ENCODE measurements at regions not wholly inside any gene's neighbourhood (a gene's known extent, or its start where the extent isn't known, plus 50 kb on each side); places are given as distances from the start of the nearest gene placed in this dataset.

DNA sequence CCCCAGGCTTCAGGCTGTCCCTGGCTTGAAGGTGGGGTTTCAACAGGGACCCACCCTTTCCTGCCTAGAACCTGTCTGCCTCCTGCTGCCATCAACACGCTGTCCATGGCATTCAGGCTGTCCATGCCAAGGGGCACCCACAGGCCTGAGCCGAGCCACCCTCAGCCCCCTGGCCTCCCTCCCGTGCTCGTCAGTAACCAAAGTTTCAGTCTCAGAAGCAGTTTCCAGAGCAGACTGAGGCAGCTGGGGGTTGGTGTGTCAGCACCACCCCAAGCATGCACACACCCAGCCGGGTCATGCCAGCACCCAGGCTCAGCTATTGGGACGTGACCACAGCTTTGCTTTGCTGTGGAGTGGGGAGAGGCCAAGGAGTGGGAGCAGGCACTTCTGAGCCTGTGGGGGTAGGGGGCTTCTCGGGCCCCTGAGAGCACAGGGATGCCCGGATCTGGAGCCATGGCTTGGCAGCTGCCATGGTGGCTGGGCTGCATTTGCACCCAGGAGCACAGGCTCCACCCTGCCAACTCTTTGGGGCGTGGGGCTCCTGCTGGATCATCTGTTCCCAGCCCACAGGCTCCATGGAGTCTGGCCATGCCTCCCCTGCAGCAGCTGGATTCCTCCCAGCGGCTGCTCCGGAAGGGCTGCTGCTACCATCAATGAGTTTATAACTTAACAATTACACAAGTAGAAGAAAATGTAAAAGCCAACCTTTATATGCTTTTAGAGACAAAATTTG lies 314.5 kb upstream of the SEMA3C start:
- H3K36me3 ChIP-seq (ENCODE audit: insufficient read depth, low read length), result no peaks in the 10 kb centered on the region
- no peaks in the 10 kb centered on the region for H4K20me1 ChIP-seq (ENCODE audit: insufficient read depth, low read length, poor library complexity, severe bottlenecking)
- no peak overlapping the region for H2AFZ ChIP-seq (ENCODE audit: low read length)
- H3K9me2 ChIP-seq (replicated peaks; ENCODE audit: low read depth, low read length), result no peaks in the 10 kb centered on the region
- no peaks in the 10 kb centered on the region for H3K79me2 ChIP-seq (ENCODE audit: insufficient read depth, low read length)
- no peak overlapping the region for H3K4me2 ChIP-seq (ENCODE audit: low read depth, low read length, poor library complexity, severe bottlenecking)
- no peaks in the 10 kb centered on the region for H3K9me3 ChIP-seq (ENCODE audit: insufficient read depth, low read depth, low read length)
- no peak overlapping the region for H3K4me3 ChIP-seq (ENCODE audit: low read length, poor library complexity, severe bottlenecking)
- H3K4me1 ChIP-seq (ENCODE audit: insufficient read depth, low read length, poor library complexity, severe bottlenecking), result no peaks in the 10 kb centered on the region
- H3K9ac ChIP-seq (ENCODE audit: low read depth, low read length, poor library complexity, severe bottlenecking), result no peak overlapping the region
- TF ChIP-seq, protein P1, sequence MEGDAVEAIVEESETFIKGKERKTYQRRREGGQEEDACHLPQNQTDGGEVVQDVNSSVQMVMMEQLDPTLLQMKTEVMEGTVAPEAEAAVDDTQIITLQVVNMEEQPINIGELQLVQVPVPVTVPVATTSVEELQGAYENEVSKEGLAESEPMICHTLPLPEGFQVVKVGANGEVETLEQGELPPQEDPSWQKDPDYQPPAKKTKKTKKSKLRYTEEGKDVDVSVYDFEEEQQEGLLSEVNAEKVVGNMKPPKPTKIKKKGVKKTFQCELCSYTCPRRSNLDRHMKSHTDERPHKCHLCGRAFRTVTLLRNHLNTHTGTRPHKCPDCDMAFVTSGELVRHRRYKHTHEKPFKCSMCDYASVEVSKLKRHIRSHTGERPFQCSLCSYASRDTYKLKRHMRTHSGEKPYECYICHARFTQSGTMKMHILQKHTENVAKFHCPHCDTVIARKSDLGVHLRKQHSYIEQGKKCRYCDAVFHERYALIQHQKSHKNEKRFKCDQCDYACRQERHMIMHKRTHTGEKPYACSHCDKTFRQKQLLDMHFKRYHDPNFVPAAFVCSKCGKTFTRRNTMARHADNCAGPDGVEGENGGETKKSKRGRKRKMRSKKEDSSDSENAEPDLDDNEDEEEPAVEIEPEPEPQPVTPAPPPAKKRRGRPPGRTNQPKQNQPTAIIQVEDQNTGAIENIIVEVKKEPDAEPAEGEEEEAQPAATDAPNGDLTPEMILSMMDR (conservative IDR thresholded peaks at IDR 0.05; ENCODE audit: low read length), result no peak
- no peak for TF ChIP-seq EZH2phosphoT487 (IDR thresholded peaks at IDR 0.05; ENCODE audit: borderline replicate concordance)
- no peaks in the 10 kb centered on the region for H3K27me3 ChIP-seq (ENCODE audit: insufficient read depth, low read length, poor library complexity, severe bottlenecking)
- no peaks in the 10 kb centered on the region for H3F3A ChIP-seq (ENCODE audit: low read depth)

DNA sequence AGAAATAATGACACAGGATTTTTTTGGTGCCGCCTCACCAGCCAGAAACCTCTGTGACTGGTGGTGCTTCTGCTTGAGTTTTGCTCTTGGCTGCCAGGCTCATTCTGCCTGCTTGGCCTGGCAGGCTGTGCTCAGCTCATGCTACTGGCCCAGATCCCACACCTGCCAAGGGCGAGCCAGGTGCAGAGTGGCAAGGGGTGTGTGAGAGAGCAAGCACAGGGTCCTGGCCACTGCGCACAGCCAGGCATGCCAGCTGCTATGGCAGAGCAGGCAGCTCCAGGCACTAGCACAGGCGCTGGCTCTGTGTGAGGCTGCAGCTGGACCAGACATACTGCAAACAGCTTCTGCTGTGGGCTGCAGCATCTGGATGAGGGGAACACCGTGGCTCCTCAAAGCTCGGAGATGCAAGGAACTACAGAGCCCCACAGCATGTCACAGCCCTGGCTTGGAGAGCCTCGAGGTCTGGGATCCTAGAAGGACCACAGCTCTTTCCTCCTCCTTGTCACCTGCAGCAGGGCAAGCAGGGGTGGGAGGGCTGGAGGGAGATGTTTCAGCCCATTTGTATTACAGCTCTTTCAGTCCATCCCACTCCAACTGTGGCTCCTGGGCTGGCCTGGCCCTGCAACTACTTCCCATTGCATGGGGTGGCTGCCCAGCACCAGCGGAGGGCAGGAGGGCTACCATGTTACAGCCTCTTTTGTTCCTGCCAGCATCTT lies 313.4 kb upstream of the SEMA3C start:
- H3F3A ChIP-seq (ENCODE audit: low read depth), result no peaks in the 10 kb centered on the region
- H2AFZ ChIP-seq (ENCODE audit: low read length), result no peak overlapping the region
- no peak overlapping the region for H3K4me2 ChIP-seq (ENCODE audit: low read depth, low read length, poor library complexity, severe bottlenecking)
- no peaks in the 10 kb centered on the region for H3K36me3 ChIP-seq (ENCODE audit: insufficient read depth, low read length)
- no peaks in the 10 kb centered on the region for H3K4me1 ChIP-seq (ENCODE audit: insufficient read depth, low read length, poor library complexity, severe bottlenecking)
- no peak for TF ChIP-seq EZH2phosphoT487 (IDR thresholded peaks at IDR 0.05; ENCODE audit: borderline replicate concordance)
- TF ChIP-seq, protein P1 (conservative IDR thresholded peaks at IDR 0.05; ENCODE audit: low read length), result no peak
- no peak overlapping the region for H3K4me3 ChIP-seq (ENCODE audit: low read length, poor library complexity, severe bottlenecking)
- H3K9me3 ChIP-seq (ENCODE audit: insufficient read depth, low read depth, low read length), result no peaks in the 10 kb centered on the region
- no peak overlapping the region for H3K9ac ChIP-seq (ENCODE audit: low read depth, low read length, poor library complexity, severe bottlenecking)
- no peaks in the 10 kb centered on the region for H3K79me2 ChIP-seq (ENCODE audit: insufficient read depth, low read length)
- no peaks in the 10 kb centered on the region for H4K20me1 ChIP-seq (ENCODE audit: insufficient read depth, low read length, poor library complexity, severe bottlenecking)
- H3K27me3 ChIP-seq (ENCODE audit: insufficient read depth, low read length, poor library complexity, severe bottlenecking), result no peaks in the 10 kb centered on the region
- H3K9me2 ChIP-seq (replicated peaks; ENCODE audit: low read depth, low read length), result no peaks in the 10 kb centered on the region

DNA sequence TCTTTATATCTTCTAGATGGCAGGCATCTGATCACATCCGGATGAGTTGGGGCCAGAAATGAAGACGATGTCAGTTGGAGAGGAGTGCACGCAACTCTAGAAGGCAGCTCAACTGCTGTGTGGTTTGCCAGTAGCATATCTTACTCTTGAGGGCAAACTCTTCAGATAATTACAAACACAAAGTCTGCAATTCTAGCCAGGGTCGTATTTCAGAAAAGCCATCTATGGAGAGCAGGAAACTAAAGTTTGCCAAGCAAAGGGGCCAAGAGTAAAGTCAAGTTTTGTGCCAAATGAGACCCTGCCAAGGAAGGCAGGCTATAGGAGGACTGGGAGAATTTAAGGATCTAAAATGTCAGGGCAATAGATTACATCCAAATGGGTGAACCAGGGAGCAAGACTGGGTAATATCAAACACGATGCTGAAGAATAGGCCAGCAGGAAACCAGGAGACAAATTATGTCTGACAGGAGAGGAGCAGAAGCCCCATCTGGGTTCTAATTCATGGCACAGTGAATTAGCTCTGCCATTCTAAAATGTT lies 312.5 kb upstream of the SEMA3C start:
- Histone ChIP-seq H3F3A (ENCODE audit: low read depth) (no peaks in the 10 kb centered on the region), H3K9me3 (ENCODE audit: insufficient read depth, low read depth, low read length) (no peaks in the 10 kb centered on the region), H4K20me1 (ENCODE audit: insufficient read depth, low read length, poor library complexity, severe bottlenecking) (no peaks in the 10 kb centered on the region), H2AFZ (ENCODE audit: low read length) (no peak overlapping the region), H3K4me3 (ENCODE audit: low read length, poor library complexity, severe bottlenecking) (no peak overlapping the region), H3K4me1 (ENCODE audit: insufficient read depth, low read length, poor library complexity, severe bottlenecking) (no peaks in the 10 kb centered on the region), H3K4me2 (ENCODE audit: low read depth, low read length, poor library complexity, severe bottlenecking) (no peak overlapping the region), H3K9me2 (replicated peaks; ENCODE audit: low read depth, low read length) (no peaks in the 10 kb centered on the region), H3K36me3 (ENCODE audit: insufficient read depth, low read length) (no peaks in the 10 kb centered on the region), H3K9ac (ENCODE audit: low read depth, low read length, poor library complexity, severe bottlenecking) (no peak overlapping the region), H3K27me3 (ENCODE audit: insufficient read depth, low read length, poor library complexity, severe bottlenecking) (no peaks in the 10 kb centered on the region), H3K79me2 (ENCODE audit: insufficient read depth, low read length) (no peaks in the 10 kb centered on the region)
- TF ChIP-seq, protein P1 (conservative IDR thresholded peaks at IDR 0.05; ENCODE audit: low read length), result no peak
